ENCODE measurements at regions not wholly inside any gene's neighbourhood (a gene's known extent, or its start where the extent isn't known, plus 50 kb on each side); places are given as distances from the start of the nearest gene placed in this dataset.

- TF ChIP-seq CTCF (IDR thresholded peaks at IDR 0.05; ENCODE audit: low read length): no peak
- TF ChIP-seq EZH2 (IDR thresholded peaks at IDR 0.05; ENCODE audit: borderline replicate concordance, low read length): no peak
Measured at GRCh38 chr9:38172586-38172985, 103.6 kb upstream of the SHB start.

Data from OCI-LY1 (cell line).